HG02798 (cell line): ENCODE measurements at regions not wholly inside any gene's neighbourhood (a gene's known extent, or its start where the extent isn't known, plus 50 kb on each side); places are given as distances from the start of the nearest gene placed in this dataset.
"Not testable (repeated sequence)": the region's sequence is repeated elsewhere in the genome, so short reads cannot be mapped to it uniquely, and the experiment has no call there.

Experiments used
- ATAC-seq: cut with Tn5 transposase; IDR thresholded peaks from one replicate; pipeline ENCODE4 v1.9.1; 2021; ENCODE audit warnings: mild to moderate bottlenecking; ENCODE audit not compliant: unreplicated experiment, poor library complexity

GRCh38 chr10:108663587-108663986, 1259.7 kb downstream of the XPNPEP1 start:
- ATAC-seq: no peak

GRCh38 chr10:108662975-108663374, 1260.3 kb downstream of the XPNPEP1 start:
- ATAC-seq: no peak

- ATAC-seq: no peak
These were observed 1268.3 kb downstream of the XPNPEP1 start for GRCh38 chr10:108655057-108655456.

- no peak for ATAC-seq
These were observed 1269.8 kb downstream of the XPNPEP1 start for GRCh38 chr10:108653531-108653930.

- ATAC-seq: no peak
These were observed 1284.3 kb downstream of the XPNPEP1 start for GRCh38 chr10:108639010-108639409.

GRCh38 chr10:108638225-108638624, 1285.1 kb downstream of the XPNPEP1 start:
- ATAC-seq: no peak

GRCh38 chr10:108633046-108633445, 1290.3 kb downstream of the XPNPEP1 start:
- no peak for ATAC-seq

- ATAC-seq: no peak
These were observed 1291.2 kb downstream of the XPNPEP1 start for GRCh38 chr10:108632144-108632543.

- ATAC-seq: peak; percentile 77
These were observed 1292.0 kb downstream of the XPNPEP1 start for GRCh38 chr10:108631332-108631731.

- no peak for ATAC-seq
These were observed 1293.5 kb downstream of the XPNPEP1 start for GRCh38 chr10:108629834-108630233.

- ATAC-seq: no peak
These were observed 1299.3 kb downstream of the XPNPEP1 start for GRCh38 chr10:108624052-108624451.

GRCh38 chr10:108620821-108621534, 1302.3 kb downstream of the XPNPEP1 start:
- ATAC-seq: no peak

- peak; percentile 48 for ATAC-seq
These were observed 1306.6 kb downstream of the XPNPEP1 start for GRCh38 chr10:108616559-108617285.

GRCh38 chr10:108615576-108616320, 1307.6 kb downstream of the XPNPEP1 start:
- no peak for ATAC-seq

GRCh38 chr10:108612485-108612884, 1310.8 kb downstream of the XPNPEP1 start:
- no peak for ATAC-seq

- no peak for ATAC-seq
These were observed 1314.5 kb downstream of the XPNPEP1 start for GRCh38 chr10:108608860-108609259.

GRCh38 chr10:108601851-108602250, 1321.5 kb downstream of the XPNPEP1 start:
- ATAC-seq: no peak

GRCh38 chr10:108600511-108600910, 1322.8 kb downstream of the XPNPEP1 start:
- ATAC-seq: not testable (repeated sequence)

- peak; percentile 59 for ATAC-seq
These were observed 1324.0 kb downstream of the XPNPEP1 start for GRCh38 chr10:108599317-108599716.

GRCh38 chr10:108598831-108599230, 1324.5 kb downstream of the XPNPEP1 start:
- ATAC-seq: peak; percentile 1

GRCh38 chr10:108598320-108598695, 1325.0 kb downstream of the XPNPEP1 start:
- no peak for ATAC-seq
